Heart left ventricle (tissue), 13 donors: ENCODE measurements at regions not wholly inside any gene's neighbourhood (a gene's known extent, or its start where the extent isn't known, plus 50 kb on each side); places are given as distances from the start of the nearest gene placed in this dataset.

Experiments used
- POLR2A ChIP-seq, 2 donors: fragments of 450-650 bp; IDR thresholded peaks; one replicate each; pipeline ENCODE4 v1.6.1; 2017; ENCODE audit warnings: antibody characterized with exemption in 2 of 2, mild to moderate bottlenecking in 2 of 2, moderate library complexity in 2 of 2
- TF ChIP-seq, protein P1 (sequence below), 12 donors: fragments of 200-600 bp; sonication (generic) in 4 of 12; IDR thresholded peaks; one replicate each; pipeline versions ENCODE4 v1.5.0 to v1.8.0; 2018 to 2022; ENCODE audit warnings: antibody characterized with exemption in 12 of 12, mild to moderate bottlenecking in 5 of 12
- donor health status: ischemic (EF 13 %, LVEDD 7.1; RV severe dilation, severe dysfunction).
- donor health status: DM: no; HTN: yes; CAD: no.
- donor health status: DM: no; HTN: no; CAD: no.
- donor health status: ischemic (EF 25% LVEDD 6.9; RV normal size, moderate dysfunction).
- donor health status: ischemic (EF 25% LVEDD 5.7; RV mildly dilated, moderate dysfunction).
- donor health status: ischemic (EF 35%, LVEDD 5.7; RV mildly dilated, moderate dysfunction).
- donor health status: nonischemic (EF 11% LVEDD 7.7; RV severe dilation, severe dysfunction).
- donor health status: DM: yes; HTN: yes; CAD: no.
- donor health status: PGD.
- donor health status: ischemic (EF 29% LVEDD 5.4; RV normal size, mild dysfunction).
- donor health status: nonischemic (EF 23%, LVEDD 6.1; RV moderate dilation, normal function).

- TF ChIP-seq, protein P1, sequence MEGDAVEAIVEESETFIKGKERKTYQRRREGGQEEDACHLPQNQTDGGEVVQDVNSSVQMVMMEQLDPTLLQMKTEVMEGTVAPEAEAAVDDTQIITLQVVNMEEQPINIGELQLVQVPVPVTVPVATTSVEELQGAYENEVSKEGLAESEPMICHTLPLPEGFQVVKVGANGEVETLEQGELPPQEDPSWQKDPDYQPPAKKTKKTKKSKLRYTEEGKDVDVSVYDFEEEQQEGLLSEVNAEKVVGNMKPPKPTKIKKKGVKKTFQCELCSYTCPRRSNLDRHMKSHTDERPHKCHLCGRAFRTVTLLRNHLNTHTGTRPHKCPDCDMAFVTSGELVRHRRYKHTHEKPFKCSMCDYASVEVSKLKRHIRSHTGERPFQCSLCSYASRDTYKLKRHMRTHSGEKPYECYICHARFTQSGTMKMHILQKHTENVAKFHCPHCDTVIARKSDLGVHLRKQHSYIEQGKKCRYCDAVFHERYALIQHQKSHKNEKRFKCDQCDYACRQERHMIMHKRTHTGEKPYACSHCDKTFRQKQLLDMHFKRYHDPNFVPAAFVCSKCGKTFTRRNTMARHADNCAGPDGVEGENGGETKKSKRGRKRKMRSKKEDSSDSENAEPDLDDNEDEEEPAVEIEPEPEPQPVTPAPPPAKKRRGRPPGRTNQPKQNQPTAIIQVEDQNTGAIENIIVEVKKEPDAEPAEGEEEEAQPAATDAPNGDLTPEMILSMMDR (IDR thresholded peaks at IDR 0.05): no peak
- no peak for TF ChIP-seq POLR2A (IDR thresholded peaks at IDR 0.05)
Measured at GRCh38 chr1:55990007-55990406, 589.4 kb downstream of the PLPP3 start.
